Liver (tissue), 8 donors: ENCODE measurements at regions not wholly inside any gene's neighbourhood (a gene's known extent, or its start where the extent isn't known, plus 50 kb on each side); places are given as distances from the start of the nearest gene placed in this dataset.

Experiments
- DNase-seq: peaks from one replicate; pipeline ENCODE4 v3.0.0-alpha.2; 2017; ENCODE audit warnings: low spot score
- H3K27ac ChIP-seq, 2 donors: one replicate each; pipeline ENCODE4 v1.7.0; 2013; ENCODE audit warnings: inconsistent platforms in 2 of 2, low read length in 2 of 2, control low read depth in 1 of 2, low read depth in 1 of 2, mild to moderate bottlenecking in 1 of 2
- H3K27me3 ChIP-seq, 4 donors: one replicate each; pipeline versions ENCODE4 v1.6.1 to v1.7.0; 2013; ENCODE audit warnings: low read length in 3 of 4, inconsistent platforms in 1 of 4, mild to moderate bottlenecking in 1 of 4, moderate library complexity in 1 of 4; ENCODE audit not compliant: control insufficient read depth in 4 of 4, insufficient read depth in 4 of 4
- H3K36me3 ChIP-seq, 4 donors: one replicate each; pipeline versions ENCODE4 v1.6.1 to v1.7.0; 2013; ENCODE audit warnings: low read length in 3 of 4, mild to moderate bottlenecking in 3 of 4, low read depth in 1 of 4, moderate library complexity in 1 of 4; ENCODE audit not compliant: control insufficient read depth in 4 of 4, insufficient read depth in 3 of 4
- H3K4me1 ChIP-seq, 4 donors: one replicate each; pipeline versions ENCODE4 v1.6.1 to v1.7.0; 2013; ENCODE audit warnings: low read length in 3 of 4, mild to moderate bottlenecking in 3 of 4, moderate library complexity in 1 of 4; ENCODE audit not compliant: control insufficient read depth in 4 of 4, insufficient read depth in 4 of 4
- H3K4me3 ChIP-seq, 3 donors: one replicate each; pipeline versions ENCODE4 v1.6.1 to v1.7.0; 2013; ENCODE audit warnings: low read length in 3 of 3, control low read depth in 1 of 3, low read depth in 1 of 3, mild to moderate bottlenecking in 1 of 3
- H3K9ac ChIP-seq, 2 donors: one replicate each; pipeline ENCODE4 v1.7.0; 2013; ENCODE audit warnings: low read length in 2 of 2, mild to moderate bottlenecking in 2 of 2, moderate library complexity in 2 of 2, control low read depth in 1 of 2, low read depth in 1 of 2
- H3K9me3 ChIP-seq, 4 donors: one replicate each; pipeline versions ENCODE4 v1.6.1 to v1.7.0; 2013; ENCODE audit warnings: low read length in 3 of 4; ENCODE audit not compliant: control insufficient read depth in 4 of 4
- EGR1 ChIP-seq, 2 donors: IDR thresholded peaks; 2 replicates each; pipeline ENCODE4 v1.6.1; 2016 to 2018; ENCODE audit warnings: antibody characterized with exemption in 2 of 2, low read depth in 2 of 2
- FOXA1 ChIP-seq: IDR thresholded peaks from 2 replicates; pipeline ENCODE4 v1.6.1; 2016; ENCODE audit warnings: antibody characterized with exemption
- FOXA2 ChIP-seq: IDR thresholded peaks from 2 replicates; pipeline ENCODE4 v1.6.1; 2016; ENCODE audit warnings: antibody characterized with exemption
- GABPA ChIP-seq, 2 donors: IDR thresholded peaks in 1 of 2; conservative IDR thresholded peaks in 1 of 2; 2 replicates each; pipeline ENCODE4 v1.6.1; 2016; ENCODE audit warnings: antibody characterized with exemption in 2 of 2, mild to moderate bottlenecking in 1 of 2, moderate library complexity in 1 of 2
- HNF4A ChIP-seq, 2 donors: conservative IDR thresholded peaks; 2 replicates each; pipeline ENCODE4 v1.6.1; 2016; ENCODE audit warnings: antibody characterized with exemption in 2 of 2, mild to moderate bottlenecking in 2 of 2
- HNF4G ChIP-seq: IDR thresholded peaks from 2 replicates; pipeline ENCODE4 v1.6.1; 2016; ENCODE audit warnings: antibody characterized with exemption
- JUND ChIP-seq, 2 donors: IDR thresholded peaks; 2 replicates each; pipeline ENCODE4 v1.6.1; 2016; ENCODE audit warnings: antibody characterized with exemption in 2 of 2
- MAX ChIP-seq: IDR thresholded peaks from 2 replicates; pipeline ENCODE4 v1.6.1; 2016; ENCODE audit warnings: antibody characterized with exemption
- NR2F2 ChIP-seq: IDR thresholded peaks from 2 replicates; pipeline ENCODE4 v1.6.1; 2016; ENCODE audit warnings: antibody characterized with exemption
- RXRA ChIP-seq, 2 donors: IDR thresholded peaks; 2 replicates each; pipeline ENCODE4 v1.6.1; 2017 to 2018; ENCODE audit warnings: antibody characterized with exemption in 2 of 2, mild to moderate bottlenecking in 1 of 2
- SP1 ChIP-seq: IDR thresholded peaks from 2 replicates; pipeline ENCODE4 v1.6.1; 2018; ENCODE audit warnings: antibody characterized with exemption, mild to moderate bottlenecking
- TAF1 ChIP-seq: conservative IDR thresholded peaks from 2 replicates; pipeline ENCODE4 v1.6.1; 2016; ENCODE audit warnings: antibody characterized with exemption, mild to moderate bottlenecking
- WGBS: extraction: QIAGEN DNeasy Blood & Tissue Kit; methylation state at CpG from one replicate; pipeline ENCODE4 v1.1.7; 2013; 5-methylcytosine and 5-hydroxymethylcytosine counted together
- TF ChIP-seq, protein P1 (sequence below): fragments of 150-350 bp; IDR thresholded peaks from 2 replicates; pipeline ENCODE4 v1.5.1; 2017; ENCODE audit warnings: improper control_type of control experiment, low read depth, low read length; ENCODE audit not compliant: missing input control
- TF ChIP-seq, protein P2 (sequence below): IDR thresholded peaks from 2 replicates; pipeline ENCODE4 v1.6.1; 2016; ENCODE audit warnings: antibody characterized with exemption, mild to moderate bottlenecking
- donor health status: healthy.
- donor health status: healthy.
- donor health status: healthy.
- donor health status: healthy.
- donor health status: healthy.

DNA sequence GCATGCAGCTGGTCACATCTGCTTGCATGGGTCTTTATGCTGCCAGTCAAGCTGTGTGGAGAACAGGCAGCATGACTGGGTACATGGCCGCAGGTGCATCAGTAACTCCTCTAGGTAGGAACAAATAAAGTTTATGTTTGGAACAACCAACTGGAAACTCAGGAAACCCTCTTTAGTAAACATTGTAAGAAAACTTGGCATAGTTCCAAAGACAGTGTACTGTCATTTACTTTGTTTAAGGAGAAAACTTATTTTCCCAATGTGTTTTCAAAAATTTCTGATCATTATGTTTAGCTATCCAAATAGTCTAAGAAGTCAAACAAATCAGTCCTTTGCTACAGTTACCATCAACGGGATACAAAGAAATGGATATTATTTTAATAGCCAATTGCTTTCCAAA lies 386.0 kb downstream of the CHSY3 start:
- no peak overlapping the region for H3K27ac ChIP-seq
- TF ChIP-seq JUND (IDR thresholded peaks at IDR 0.05) (no peak), SP1 (no peak), FOXA2 (no peak), MAX (no peak), HNF4G (no peak), HNF4A (conservative IDR thresholded peaks at IDR 0.05) (no peak), GABPA (IDR thresholded peaks at IDR 0.05 in 1 of 2, conservative IDR thresholded peaks at IDR 0.05 in 1 of 2) (no peak), FOXA1 (no peak), RXRA (IDR thresholded peaks at IDR 0.05) (no peak), TAF1 (no peak), EGR1 (IDR thresholded peaks at IDR 0.05; ENCODE audit: low read depth in 2 of 2) (no peak), NR2F2 (no peak)
- TF ChIP-seq, protein P1, sequence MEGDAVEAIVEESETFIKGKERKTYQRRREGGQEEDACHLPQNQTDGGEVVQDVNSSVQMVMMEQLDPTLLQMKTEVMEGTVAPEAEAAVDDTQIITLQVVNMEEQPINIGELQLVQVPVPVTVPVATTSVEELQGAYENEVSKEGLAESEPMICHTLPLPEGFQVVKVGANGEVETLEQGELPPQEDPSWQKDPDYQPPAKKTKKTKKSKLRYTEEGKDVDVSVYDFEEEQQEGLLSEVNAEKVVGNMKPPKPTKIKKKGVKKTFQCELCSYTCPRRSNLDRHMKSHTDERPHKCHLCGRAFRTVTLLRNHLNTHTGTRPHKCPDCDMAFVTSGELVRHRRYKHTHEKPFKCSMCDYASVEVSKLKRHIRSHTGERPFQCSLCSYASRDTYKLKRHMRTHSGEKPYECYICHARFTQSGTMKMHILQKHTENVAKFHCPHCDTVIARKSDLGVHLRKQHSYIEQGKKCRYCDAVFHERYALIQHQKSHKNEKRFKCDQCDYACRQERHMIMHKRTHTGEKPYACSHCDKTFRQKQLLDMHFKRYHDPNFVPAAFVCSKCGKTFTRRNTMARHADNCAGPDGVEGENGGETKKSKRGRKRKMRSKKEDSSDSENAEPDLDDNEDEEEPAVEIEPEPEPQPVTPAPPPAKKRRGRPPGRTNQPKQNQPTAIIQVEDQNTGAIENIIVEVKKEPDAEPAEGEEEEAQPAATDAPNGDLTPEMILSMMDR, result no peak
- TF ChIP-seq, protein P2, sequence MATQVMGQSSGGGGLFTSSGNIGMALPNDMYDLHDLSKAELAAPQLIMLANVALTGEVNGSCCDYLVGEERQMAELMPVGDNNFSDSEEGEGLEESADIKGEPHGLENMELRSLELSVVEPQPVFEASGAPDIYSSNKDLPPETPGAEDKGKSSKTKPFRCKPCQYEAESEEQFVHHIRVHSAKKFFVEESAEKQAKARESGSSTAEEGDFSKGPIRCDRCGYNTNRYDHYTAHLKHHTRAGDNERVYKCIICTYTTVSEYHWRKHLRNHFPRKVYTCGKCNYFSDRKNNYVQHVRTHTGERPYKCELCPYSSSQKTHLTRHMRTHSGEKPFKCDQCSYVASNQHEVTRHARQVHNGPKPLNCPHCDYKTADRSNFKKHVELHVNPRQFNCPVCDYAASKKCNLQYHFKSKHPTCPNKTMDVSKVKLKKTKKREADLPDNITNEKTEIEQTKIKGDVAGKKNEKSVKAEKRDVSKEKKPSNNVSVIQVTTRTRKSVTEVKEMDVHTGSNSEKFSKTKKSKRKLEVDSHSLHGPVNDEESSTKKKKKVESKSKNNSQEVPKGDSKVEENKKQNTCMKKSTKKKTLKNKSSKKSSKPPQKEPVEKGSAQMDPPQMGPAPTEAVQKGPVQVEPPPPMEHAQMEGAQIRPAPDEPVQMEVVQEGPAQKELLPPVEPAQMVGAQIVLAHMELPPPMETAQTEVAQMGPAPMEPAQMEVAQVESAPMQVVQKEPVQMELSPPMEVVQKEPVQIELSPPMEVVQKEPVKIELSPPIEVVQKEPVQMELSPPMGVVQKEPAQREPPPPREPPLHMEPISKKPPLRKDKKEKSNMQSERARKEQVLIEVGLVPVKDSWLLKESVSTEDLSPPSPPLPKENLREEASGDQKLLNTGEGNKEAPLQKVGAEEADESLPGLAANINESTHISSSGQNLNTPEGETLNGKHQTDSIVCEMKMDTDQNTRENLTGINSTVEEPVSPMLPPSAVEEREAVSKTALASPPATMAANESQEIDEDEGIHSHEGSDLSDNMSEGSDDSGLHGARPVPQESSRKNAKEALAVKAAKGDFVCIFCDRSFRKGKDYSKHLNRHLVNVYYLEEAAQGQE, result no peak
- H3K4me3 ChIP-seq, result no peak overlapping the region
- H3K4me1 ChIP-seq, result no peaks in the 10 kb centered on the region
- H3K27me3 ChIP-seq, result no peaks in the 10 kb centered on the region
- no peaks in the 10 kb centered on the region for H3K36me3 ChIP-seq
- no peak for DNase-seq
- WGBS, result 84% methylated on average over 2 of the region's 2 CpGs
- H3K9ac ChIP-seq, result no peak overlapping the region
- no peaks in the 10 kb centered on the region for H3K9me3 ChIP-seq

DNA sequence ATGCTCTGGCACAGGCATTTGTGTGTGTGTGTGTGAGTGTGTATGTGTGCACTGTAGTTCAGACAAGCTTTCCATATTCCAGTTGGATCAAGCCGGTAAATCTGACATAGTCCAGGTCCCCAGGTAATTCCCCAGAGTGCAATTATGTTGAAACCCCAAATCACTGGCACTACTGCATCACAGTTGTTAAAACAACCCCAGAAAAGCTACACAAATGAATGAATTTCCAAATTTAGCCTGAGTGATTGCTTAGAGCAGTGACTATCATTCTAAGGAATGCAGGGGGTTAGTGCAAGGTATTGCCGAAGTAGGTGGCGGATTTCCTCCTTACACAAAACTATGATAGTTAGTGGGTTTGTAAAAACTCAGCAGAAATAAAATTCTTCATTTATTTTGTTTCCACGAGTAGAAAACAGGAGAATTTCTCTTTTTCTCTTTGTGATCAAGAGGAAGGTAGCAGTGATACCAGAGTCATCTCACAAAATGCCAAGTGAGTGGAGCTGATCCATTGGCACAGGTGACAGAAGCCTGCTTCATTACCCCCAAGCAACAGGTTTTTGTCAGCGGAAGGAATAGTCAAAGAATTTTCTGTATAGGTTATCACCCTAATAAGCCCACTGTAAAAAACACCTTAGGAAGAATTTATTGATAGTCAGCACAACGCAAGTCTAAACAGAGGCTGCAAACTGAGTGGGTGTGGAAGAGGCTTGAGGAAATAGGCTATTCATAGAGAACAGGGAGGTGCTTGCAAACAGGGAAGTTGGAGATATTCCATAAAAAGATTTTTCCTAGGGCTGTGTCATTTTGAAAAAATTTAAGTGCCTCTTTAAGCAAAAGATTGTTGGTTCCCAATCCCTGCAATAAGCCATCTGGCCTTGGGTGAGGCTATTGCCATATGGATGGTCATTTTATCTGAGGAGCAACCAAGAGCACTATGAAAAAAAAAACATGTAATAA lies 385.1 kb downstream of the CHSY3 start:
- Histone ChIP-seq H3K4me1 (no peaks in the 10 kb centered on the region), H3K27me3 (no peaks in the 10 kb centered on the region), H3K9me3 (no peaks in the 10 kb centered on the region), H3K9ac (no peak overlapping the region), H3K27ac (no peak overlapping the region), H3K4me3 (no peak overlapping the region), H3K36me3 (no peaks in the 10 kb centered on the region)
- DNase-seq, result no peak
- WGBS, result 78% methylated on average over 6 of the region's 6 CpGs
- TF ChIP-seq, protein P2, result no peak
- TF ChIP-seq HNF4A (conservative IDR thresholded peaks at IDR 0.05) (no peak), RXRA (IDR thresholded peaks at IDR 0.05) (no peak), GABPA (IDR thresholded peaks at IDR 0.05 in 1 of 2, conservative IDR thresholded peaks at IDR 0.05 in 1 of 2) (no peak), FOXA2 (no peak), JUND (IDR thresholded peaks at IDR 0.05) (no peak), SP1 (no peak)
